ENCODE measurements at regions not wholly inside any gene's neighbourhood (a gene's known extent, or its start where the extent isn't known, plus 50 kb on each side); places are given as distances from the start of the nearest gene placed in this dataset.

DNA sequence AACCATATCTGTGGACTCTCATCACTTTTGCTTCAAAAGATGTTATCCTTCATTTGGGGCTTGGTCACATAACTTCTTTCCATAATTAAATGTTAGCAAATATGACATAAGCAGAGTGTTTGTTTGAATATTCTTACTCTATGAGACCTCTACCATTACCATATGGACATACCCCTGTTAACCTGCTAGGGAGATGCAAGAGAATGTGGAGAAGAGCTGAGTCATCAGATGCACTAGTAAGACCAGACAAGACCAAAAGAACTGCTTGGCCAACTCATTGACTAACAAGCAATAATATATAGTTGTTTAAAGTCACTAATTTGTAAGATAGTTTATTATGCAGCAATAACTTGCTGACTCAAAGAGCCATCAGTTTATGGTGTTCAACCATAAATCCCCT is 652.9 kb downstream of the SMARCA1 start:
- TF ChIP-seq, protein P1, sequence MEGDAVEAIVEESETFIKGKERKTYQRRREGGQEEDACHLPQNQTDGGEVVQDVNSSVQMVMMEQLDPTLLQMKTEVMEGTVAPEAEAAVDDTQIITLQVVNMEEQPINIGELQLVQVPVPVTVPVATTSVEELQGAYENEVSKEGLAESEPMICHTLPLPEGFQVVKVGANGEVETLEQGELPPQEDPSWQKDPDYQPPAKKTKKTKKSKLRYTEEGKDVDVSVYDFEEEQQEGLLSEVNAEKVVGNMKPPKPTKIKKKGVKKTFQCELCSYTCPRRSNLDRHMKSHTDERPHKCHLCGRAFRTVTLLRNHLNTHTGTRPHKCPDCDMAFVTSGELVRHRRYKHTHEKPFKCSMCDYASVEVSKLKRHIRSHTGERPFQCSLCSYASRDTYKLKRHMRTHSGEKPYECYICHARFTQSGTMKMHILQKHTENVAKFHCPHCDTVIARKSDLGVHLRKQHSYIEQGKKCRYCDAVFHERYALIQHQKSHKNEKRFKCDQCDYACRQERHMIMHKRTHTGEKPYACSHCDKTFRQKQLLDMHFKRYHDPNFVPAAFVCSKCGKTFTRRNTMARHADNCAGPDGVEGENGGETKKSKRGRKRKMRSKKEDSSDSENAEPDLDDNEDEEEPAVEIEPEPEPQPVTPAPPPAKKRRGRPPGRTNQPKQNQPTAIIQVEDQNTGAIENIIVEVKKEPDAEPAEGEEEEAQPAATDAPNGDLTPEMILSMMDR (IDR thresholded peaks at IDR 0.05), result no peak
- no peak for TF ChIP-seq POLR2A (IDR thresholded peaks at IDR 0.05)
- no peak overlapping the region for H3K4me3 ChIP-seq

DNA sequence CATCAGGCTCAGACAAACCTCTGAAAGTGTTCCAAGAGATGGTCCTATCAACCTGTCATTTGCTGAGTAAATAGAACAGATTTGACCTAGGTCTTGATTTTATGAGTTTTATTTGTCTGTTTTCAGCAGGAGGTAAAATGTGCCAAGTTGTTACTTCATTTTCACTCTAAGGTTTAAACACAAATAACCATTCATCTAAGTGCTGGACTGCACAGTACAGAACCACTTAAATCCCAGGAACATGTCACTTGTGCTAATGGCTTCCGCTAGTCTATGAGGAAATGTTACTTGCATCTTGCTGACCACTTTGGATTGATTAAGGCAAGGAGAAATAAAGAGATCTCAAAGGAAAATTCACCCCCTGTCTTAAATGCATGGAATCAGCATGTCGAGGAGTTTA is 660.7 kb downstream of the SMARCA1 start:
- Histone ChIP-seq H3K4me3 (no peak overlapping the region), H3K4me1 (no peaks in the 10 kb centered on the region), H3K36me3 (no peaks in the 10 kb centered on the region), H3K27ac (no peak overlapping the region), H3K9me3 (no peaks in the 10 kb centered on the region), H3K27me3 (no peaks in the 10 kb centered on the region)
- no peak for TF ChIP-seq POLR2A (IDR thresholded peaks at IDR 0.05)
- TF ChIP-seq, protein P1 (IDR thresholded peaks at IDR 0.05), result no peak
- no peak for DNase-seq

More for the DNA sequence above, 652.9 kb downstream of the SMARCA1 start:
- no peaks in the 10 kb centered on the region for H3K36me3 ChIP-seq
- no peak for DNase-seq
- H3K4me1 ChIP-seq, result no peaks in the 10 kb centered on the region
- H3K27me3 ChIP-seq, result no peaks in the 10 kb centered on the region
- no peak overlapping the region for H3K27ac ChIP-seq
- no peaks in the 10 kb centered on the region for H3K9me3 ChIP-seq

DNA sequence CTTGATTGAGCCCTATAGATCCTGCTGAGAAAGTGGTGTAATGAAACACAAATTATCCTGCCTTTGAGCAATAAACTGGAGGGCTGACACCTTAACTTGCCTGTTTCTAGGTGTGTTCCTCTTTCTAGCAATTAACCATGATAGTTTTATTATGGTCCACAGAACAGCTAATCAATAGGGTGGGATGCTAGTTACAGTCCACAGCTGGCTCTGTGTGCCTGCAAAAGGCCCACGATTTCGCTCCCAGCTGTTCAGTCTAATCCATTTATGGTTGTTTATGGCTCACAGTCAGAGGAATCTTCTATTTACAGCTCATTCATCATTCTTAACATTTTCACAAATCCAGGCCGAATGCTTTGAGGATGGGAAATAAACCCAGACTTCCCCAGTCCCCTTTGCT is 674.9 kb downstream of the SMARCA1 start:
- TF ChIP-seq, protein P1 (IDR thresholded peaks at IDR 0.05), result no peak
- TF ChIP-seq POLR2A (IDR thresholded peaks at IDR 0.05), result no peak
- Histone ChIP-seq H3K27me3 (no peaks in the 10 kb centered on the region), H3K4me1 (no peaks in the 10 kb centered on the region), H3K4me3 (no peak overlapping the region), H3K27ac (no peak overlapping the region), H3K9me3 (no peaks in the 10 kb centered on the region), H3K36me3 (no peaks in the 10 kb centered on the region)
- no peak for DNase-seq

- no peak overlapping the region for H3K4me3 ChIP-seq
- no peaks in the 10 kb centered on the region for H3K36me3 ChIP-seq
- H3K27ac ChIP-seq, result no peak overlapping the region
- H3K9me3 ChIP-seq, result no peaks in the 10 kb centered on the region
- TF ChIP-seq POLR2A (IDR thresholded peaks at IDR 0.05), result no peak
- TF ChIP-seq, protein P1 (IDR thresholded peaks at IDR 0.05), result no peak
- H3K4me1 ChIP-seq, result no peaks in the 10 kb centered on the region
- DNase-seq, result no peak
- no peaks in the 10 kb centered on the region for H3K27me3 ChIP-seq
Observed at GRCh38 chrX:128846385-128846784, 676.9 kb downstream of the SMARCA1 start.

DNA sequence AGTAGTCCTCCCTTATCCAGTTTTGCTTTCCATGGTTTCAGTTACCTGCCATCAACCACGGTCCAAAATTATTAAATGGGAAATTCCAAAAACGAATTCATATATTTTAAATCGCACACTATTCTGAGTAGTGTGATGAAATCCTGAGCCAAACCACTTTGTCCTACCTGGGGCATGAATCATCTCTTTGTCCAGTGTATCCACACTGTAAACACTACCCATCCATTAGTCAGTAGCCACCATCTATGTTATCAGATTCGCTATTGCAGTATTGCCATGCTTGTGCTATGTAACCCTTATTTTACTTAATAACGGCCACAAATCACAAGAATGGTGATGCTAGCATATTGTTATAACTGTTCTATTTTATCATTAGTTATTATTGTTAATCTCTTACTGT is 704.6 kb downstream of the SMARCA1 start:
- DNase-seq, result no peak
- no peak for TF ChIP-seq POLR2A (IDR thresholded peaks at IDR 0.05)
- TF ChIP-seq, protein P1 (IDR thresholded peaks at IDR 0.05), result no peak
- H3K4me1 ChIP-seq, result no peaks in the 10 kb centered on the region
- no peaks in the 10 kb centered on the region for H3K9me3 ChIP-seq
- H3K4me3 ChIP-seq, result no peak overlapping the region
- no peaks in the 10 kb centered on the region for H3K36me3 ChIP-seq
- H3K27ac ChIP-seq, result no peak overlapping the region
- H3K27me3 ChIP-seq, result no peaks in the 10 kb centered on the region

- Histone ChIP-seq H3K4me1 (no peaks in the 10 kb centered on the region), H3K4me3 (no peak overlapping the region), H3K27ac (no peak overlapping the region), H3K27me3 (no peaks in the 10 kb centered on the region), H3K36me3 (no peaks in the 10 kb centered on the region), H3K9me3 (no peaks in the 10 kb centered on the region)
- no peak for DNase-seq
- TF ChIP-seq, protein P1 (IDR thresholded peaks at IDR 0.05), result peak in 2 of 6 experiments; percentile 15 to 36
- TF ChIP-seq POLR2A (IDR thresholded peaks at IDR 0.05), result no peak
Observed at GRCh38 chrX:128816919-128817318, 706.4 kb downstream of the SMARCA1 start.

Measured in Peyer's patch (tissue), 4 donors.